KOPT-K1 (cell line): ENCODE measurements at regions not wholly inside any gene's neighbourhood (a gene's known extent, or its start where the extent isn't known, plus 50 kb on each side); places are given as distances from the start of the nearest gene placed in this dataset.
"Not testable (repeated sequence)": the region's sequence is repeated elsewhere in the genome, so short reads cannot be mapped to it uniquely, and the experiment has no call there.

Experiments used
- H3K27ac ChIP-seq: fragments of 200-600 bp; sonication (generic); 2 replicates; pipeline ENCODE4 v1.5.1; 2016; ENCODE audit warnings: antibody characterized with exemption, mild to moderate bottlenecking, low read depth, low read length; ENCODE audit not compliant: poor library complexity, severe bottlenecking
- H3K36me3 ChIP-seq: fragments of 200-600 bp; sonication (generic); 2 replicates; pipeline ENCODE4 v1.5.1; 2017; ENCODE audit warnings: antibody characterized with exemption, mild to moderate bottlenecking, low read length, moderate library complexity; ENCODE audit not compliant: insufficient read depth
- H3K9me3 ChIP-seq: fragments of 200-600 bp; sonication (generic); 2 replicates; pipeline ENCODE4 v1.5.1; 2017; ENCODE audit warnings: antibody characterized with exemption, low read length, mild to moderate bottlenecking; ENCODE audit not compliant: insufficient read depth, poor library complexity, severe bottlenecking

GRCh38 chr4:81723019-81723884 lies 251.5 kb upstream of the RASGEF1B start:
- no peak overlapping the region for H3K27ac ChIP-seq
- H3K9me3 ChIP-seq, result peaks cover 9% of the 10 kb centered on the region
- no peaks in the 10 kb centered on the region for H3K36me3 ChIP-seq

DNA sequence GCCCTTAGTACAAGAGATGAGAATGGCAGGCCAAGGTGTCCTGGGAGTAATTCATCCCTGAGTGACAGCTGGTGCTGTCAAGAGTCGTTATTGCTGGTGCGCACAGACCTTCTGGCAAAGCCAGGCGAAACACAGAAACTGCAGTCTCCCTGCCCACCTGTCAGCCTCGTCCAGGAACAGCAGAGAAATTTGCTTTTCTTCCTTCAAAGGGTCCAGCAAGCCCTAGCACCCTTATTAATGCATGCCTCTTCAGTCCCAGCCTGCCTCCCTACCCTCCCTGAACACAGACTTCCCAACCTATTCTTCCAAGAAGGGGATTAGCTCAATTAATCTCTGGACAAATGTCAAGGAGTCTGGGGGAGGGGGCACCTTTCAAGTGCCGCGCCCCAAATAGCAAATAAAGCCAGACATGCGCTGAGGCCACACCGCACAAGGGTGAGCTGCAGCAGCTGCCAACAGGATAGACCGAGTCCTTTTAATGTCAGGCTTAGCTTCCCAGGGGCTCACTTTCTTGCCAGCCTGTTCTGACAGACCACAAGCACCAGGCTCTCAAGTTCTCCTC lies 250.7 kb upstream of the RASGEF1B start:
- Histone ChIP-seq H3K36me3 (no peaks in the 10 kb centered on the region), H3K9me3 (peaks cover 2% of the 10 kb centered on the region), H3K27ac (no peak overlapping the region)

DNA sequence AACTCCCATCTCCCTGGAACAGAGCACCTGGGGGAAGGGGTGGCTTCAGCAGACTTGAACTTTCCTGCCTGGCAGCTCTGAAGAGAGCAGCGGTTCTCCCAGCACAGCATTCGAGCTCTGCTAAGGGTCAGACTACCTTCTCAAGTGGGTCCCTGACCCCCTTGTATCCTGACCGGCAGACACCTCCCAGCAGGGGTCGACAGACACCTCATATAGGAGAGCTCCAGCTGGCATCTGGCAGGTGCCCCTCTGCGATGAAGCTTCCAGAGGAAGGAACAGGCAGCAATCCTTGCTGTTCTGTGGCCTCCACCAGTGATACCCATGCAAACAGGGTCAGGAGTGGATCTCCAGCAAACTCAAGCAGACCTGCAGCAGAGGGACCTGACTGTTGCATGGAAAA lies 244.1 kb upstream of the RASGEF1B start:
- H3K27ac ChIP-seq, result no peak overlapping the region
- H3K9me3 ChIP-seq, result no peaks in the 10 kb centered on the region
- H3K36me3 ChIP-seq, result no peaks in the 10 kb centered on the region

DNA sequence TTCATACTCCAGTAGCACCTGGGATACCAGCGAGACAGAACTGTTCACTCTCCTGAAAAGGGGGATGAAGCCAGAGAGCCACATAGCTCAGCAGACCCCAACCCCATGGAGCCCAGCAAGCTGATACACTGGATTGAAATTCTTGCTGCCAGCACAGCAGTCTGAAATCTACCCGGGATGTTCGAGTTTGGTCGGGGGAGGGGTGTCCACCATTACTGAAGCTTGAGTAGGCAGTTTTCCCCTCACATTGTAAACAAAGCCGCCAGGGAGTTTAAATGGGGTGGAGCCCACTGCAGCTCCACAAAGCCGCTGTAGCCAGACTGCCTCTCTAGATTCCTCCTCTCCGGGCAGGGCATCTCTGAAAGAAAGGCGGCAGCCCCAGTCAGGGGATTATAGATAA lies 243.7 kb upstream of the RASGEF1B start:
- H3K9me3 ChIP-seq, H3K27ac ChIP-seq, H3K36me3 ChIP-seq: not testable (repeated sequence)

DNA sequence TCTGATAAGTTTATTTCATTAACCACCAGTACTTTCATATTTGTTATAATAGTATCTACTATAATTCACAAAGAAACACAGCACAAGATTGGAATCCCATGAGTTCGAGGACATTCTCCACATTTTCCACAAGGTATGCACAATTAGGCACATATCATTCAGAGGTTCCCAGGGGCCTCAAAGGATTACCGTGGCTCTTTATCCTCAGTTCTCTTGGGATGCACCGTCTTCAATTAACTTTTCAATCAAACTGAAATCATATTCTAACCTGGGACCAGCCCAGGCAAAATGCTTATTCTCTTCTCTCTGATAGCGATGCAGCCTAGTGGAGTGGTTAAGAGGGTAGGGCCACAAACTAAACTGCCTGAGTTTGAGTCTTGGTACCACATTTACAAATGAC lies 242.6 kb upstream of the RASGEF1B start:
- H3K9me3 ChIP-seq, result no peaks in the 10 kb centered on the region
- no peaks in the 10 kb centered on the region for H3K36me3 ChIP-seq
- no peak overlapping the region for H3K27ac ChIP-seq

GRCh38 chr4:81712714-81713113 lies 241.0 kb upstream of the RASGEF1B start:
- H3K9me3 ChIP-seq, result no peaks in the 10 kb centered on the region
- no peaks in the 10 kb centered on the region for H3K36me3 ChIP-seq
- no peak overlapping the region for H3K27ac ChIP-seq

- H3K27ac ChIP-seq, result no peak overlapping the region
- H3K36me3 ChIP-seq, result no peaks in the 10 kb centered on the region
- no peaks in the 10 kb centered on the region for H3K9me3 ChIP-seq
These were observed 232.8 kb upstream of the RASGEF1B start for GRCh38 chr4:81704461-81704860.

DNA sequence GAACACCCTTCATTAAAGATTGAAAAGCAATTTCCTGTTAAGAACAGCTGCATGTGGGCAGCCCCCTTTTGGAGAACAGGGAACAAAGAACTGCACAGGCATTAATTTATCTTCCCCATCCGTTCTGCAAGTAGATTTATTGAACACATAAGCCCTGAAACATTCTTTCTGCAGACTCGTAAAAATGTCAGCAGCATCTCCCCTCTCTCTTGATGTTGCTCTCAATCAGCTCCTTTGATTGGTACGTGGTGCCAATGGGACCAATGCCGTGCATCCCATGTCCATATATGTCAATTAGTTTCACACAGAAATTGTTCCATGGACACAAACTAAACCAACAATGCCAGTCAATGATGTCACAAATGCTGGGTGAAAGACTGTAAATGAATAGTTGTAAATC lies 228.5 kb upstream of the RASGEF1B start:
- Histone ChIP-seq H3K36me3 (no peaks in the 10 kb centered on the region), H3K9me3 (no peaks in the 10 kb centered on the region), H3K27ac (no peak overlapping the region)

DNA sequence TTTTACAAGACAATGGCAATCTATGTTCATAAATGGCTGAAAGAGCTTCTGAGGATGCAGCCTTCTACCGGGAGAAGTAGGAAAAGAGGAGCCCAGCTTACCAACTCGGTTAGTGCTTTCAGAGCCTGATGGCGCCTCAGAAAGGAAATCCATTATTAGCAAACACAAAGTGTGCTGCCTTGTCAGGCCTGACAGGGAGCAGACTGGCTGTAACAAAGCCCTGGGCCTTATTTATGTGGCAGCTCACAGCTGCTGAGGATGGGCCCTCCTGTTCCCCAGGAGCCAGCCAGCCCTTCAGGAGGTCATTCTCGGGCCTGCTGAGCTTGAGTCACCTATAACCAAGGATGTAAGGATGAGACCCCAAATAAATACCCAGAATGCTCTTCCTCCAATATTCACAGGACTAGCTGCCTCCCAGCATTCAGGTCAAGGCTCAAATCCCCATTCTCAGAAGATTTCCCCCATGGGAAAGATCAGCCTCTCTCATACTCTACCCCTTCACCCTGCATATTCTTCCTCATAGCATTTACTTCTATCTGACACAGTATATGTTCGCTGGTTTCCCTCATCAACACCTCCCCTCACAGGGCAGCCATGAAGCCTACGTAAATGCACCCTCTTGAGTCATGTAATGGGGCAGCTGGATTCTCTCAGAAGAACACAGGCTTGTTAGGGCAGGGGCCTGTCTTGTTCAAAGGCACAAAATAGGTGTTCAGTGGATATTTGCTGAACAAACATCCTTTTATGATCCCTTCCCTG lies 227.0 kb upstream of the RASGEF1B start:
- Histone ChIP-seq H3K36me3 (no peaks in the 10 kb centered on the region), H3K27ac (no peak overlapping the region), H3K9me3 (no peaks in the 10 kb centered on the region)

- Histone ChIP-seq H3K36me3 (no peaks in the 10 kb centered on the region), H3K9me3 (no peaks in the 10 kb centered on the region), H3K27ac (no peak overlapping the region)
These were observed 222.6 kb upstream of the RASGEF1B start for GRCh38 chr4:81694176-81694913.

DNA sequence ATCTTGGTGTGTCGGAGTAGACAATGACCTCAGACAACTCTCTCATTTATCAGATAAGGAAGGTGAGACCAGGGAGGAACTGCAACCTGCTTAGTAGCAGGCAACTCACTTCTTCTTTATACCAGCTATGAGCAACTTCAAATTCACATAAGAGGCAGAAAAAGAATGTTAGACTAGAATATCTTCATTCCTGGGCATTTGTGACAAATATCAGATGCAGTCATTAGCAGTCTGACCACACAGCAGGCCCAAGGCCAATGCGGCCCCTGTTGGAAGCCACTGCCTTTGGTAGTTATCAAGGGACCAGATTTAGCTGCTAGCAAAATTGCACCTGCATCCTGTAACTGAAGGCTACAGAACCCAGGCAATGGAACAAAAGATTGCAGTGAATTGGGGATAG lies 219.2 kb upstream of the RASGEF1B start:
- Histone ChIP-seq H3K27ac (no peak overlapping the region), H3K36me3 (no peaks in the 10 kb centered on the region), H3K9me3 (no peaks in the 10 kb centered on the region)

GRCh38 chr4:81688085-81688484 lies 216.4 kb upstream of the RASGEF1B start:
- no peaks in the 10 kb centered on the region for H3K36me3 ChIP-seq
- no peak overlapping the region for H3K27ac ChIP-seq
- H3K9me3 ChIP-seq, result no peaks in the 10 kb centered on the region

GRCh38 chr4:81687471-81687870 lies 215.8 kb upstream of the RASGEF1B start:
- Histone ChIP-seq H3K9me3 (no peaks in the 10 kb centered on the region), H3K27ac (no peak overlapping the region), H3K36me3 (no peaks in the 10 kb centered on the region)

- Histone ChIP-seq H3K27ac (no peak overlapping the region), H3K9me3 (no peaks in the 10 kb centered on the region), H3K36me3 (no peaks in the 10 kb centered on the region)
These were observed 213.4 kb upstream of the RASGEF1B start for GRCh38 chr4:81685104-81685503.

DNA sequence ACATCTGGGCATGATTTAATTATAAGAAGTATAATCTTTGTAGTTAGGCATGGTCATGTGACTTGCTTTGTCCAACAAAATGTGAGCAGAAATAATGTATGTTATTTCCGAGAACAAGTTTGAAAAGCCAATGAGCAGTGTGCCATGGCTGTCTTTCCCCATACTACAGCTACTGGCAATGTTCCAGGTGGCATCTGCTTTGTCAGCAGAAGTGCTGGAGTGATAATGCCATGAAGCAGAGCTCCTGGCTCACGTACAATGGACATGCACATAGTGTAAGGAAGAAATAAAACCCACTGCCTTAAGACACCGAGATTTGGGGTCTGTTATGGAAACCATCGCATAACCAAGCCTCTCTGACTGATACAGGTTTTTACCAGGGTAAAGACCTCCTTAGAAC lies 212.6 kb upstream of the RASGEF1B start:
- no peaks in the 10 kb centered on the region for H3K36me3 ChIP-seq
- no peak overlapping the region for H3K27ac ChIP-seq
- no peaks in the 10 kb centered on the region for H3K9me3 ChIP-seq
